A172 (cell line): ENCODE measurements at regions not wholly inside any gene's neighbourhood (a gene's known extent, or its start where the extent isn't known, plus 50 kb on each side); places are given as distances from the start of the nearest gene placed in this dataset.
A peak's percentile ranks its signal among the peaks of the same experiment; 100 is the strongest.

Source experiments
- DNase-seq: peaks from one replicate; pipeline ENCODE4 v3.0.0-alpha.2; 2015; ENCODE audit warnings: low spot score

DNA sequence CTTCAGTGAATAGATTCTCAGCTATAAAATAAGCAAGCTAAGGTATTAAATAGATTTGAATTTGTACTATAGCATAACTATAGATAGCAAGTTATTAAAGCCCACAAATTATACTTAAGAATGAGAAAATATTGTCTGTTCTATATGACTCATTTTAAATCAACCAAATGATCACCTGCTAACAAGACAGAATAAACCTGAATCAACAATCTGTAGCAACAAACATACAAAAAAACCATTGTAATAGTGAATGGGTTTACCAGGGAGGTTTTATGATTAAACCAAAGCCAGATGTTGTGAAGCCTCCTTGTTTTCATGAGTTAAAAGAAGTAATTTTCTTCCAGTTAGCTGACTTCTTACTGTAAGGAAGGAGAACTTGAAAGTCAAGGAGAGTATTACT, 71.9 kb upstream of the HTR1B start:
- no peak for DNase-seq

DNA sequence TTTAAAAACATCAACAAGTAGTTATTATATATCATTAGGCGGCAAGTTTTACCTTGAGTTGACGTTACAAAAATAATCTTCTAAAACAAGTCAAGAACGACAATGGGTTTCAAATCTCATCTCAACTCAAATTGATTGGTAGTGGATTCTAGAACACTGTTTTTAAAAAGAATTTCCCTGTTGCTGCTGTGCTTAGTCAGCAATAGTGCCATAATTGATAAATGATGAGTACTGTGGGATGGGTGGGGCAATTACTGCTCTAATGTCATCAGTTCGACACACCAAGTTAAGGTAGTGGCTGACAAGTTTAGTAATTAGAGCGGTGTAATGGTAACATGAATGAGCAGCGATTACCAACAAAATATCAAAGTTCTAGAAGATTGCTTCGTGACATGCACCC, 73.4 kb upstream of the HTR1B start:
- DNase-seq, result no peak

DNA sequence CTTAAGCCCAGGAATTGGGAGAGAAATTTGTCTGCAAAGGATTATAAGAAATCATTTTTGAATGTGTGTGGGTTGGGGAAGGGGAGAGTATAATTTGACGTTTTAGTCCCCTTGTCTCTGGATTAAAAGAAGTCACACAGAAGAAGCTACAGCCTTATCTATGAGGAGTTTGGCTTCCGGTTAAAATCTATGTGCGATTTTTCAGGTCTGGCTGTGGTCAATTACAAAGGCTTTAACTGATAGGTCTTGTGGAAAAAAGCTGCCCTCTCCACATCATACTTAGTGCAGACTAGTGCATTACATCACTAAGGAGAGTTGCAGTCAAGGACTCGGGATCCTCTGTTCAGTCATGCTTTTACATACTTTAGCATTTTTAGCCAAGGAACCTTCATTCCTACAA, 80.3 kb upstream of the HTR1B start:
- no peak for DNase-seq

DNA sequence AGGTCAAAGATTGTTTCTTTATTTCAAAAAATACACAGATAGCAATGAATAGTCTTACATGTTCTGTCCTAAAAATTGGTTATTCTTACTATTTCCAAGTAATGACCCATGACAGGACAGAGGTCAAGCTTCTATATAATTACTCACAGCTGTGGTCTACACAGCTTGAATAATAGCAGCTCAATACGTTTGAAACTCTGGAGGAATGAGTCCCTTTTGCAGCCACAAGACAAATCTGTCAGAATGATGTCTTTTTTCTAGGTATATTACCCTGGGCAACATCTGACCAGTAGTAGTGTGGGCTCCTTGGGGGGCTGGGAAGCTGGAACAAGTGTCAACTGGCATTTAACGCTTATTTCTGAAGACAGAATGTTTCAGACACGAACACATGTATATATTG, 84.9 kb upstream of the HTR1B start:
- no peak for DNase-seq

DNA sequence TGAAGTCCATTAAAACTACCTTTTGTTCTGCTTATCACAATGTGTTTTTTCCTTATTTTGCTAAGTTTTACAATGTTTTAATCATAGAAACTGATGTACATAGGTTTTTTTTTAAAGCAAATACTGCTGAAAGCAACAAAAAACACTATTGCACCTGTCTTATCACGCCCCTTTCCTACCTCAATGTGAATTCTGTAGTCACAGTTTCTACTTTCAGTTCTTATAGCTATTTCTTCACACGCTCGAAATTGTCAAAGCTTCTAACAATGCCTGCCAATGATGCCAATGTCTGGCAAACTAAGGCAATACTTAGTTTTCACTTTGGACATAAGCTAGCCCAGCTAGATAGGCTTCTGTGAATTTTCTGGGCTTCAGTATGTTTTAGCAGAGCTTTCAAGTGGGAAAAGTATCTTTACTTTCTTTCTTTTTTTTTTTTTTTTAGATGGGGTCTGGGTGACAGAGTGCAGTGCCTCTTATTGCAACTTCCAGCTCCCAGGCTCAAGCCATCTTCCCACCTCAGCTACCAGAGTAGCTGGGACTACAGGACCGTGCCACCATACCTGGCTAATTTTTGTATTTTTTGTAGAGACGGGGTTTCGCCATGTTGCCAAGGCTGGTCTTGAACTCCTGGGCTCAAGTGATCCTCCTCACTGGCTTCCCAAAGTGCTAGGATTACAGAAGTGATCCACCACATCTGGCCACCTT, 85.5 kb upstream of the HTR1B start:
- DNase-seq, result no peak

DNA sequence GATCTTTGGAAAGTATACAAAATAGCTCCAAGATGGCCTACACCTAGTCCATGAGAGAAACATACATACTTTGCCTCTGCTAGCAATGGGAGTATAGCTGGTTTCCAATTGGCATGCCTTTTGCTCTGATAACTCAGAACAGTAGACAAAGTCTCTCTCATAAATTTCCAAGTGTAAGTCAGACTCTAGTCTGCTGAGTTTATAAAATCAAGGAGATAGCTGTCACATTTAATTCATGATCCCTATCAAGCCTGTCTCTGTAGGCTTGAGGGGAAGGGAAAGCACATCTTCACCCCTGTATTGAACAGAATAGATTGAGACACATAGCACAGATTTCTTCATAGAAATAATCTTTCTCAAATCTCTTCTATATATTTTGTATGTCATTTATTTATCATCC, 87.8 kb upstream of the HTR1B start:
- DNase-seq, result no peak

DNA sequence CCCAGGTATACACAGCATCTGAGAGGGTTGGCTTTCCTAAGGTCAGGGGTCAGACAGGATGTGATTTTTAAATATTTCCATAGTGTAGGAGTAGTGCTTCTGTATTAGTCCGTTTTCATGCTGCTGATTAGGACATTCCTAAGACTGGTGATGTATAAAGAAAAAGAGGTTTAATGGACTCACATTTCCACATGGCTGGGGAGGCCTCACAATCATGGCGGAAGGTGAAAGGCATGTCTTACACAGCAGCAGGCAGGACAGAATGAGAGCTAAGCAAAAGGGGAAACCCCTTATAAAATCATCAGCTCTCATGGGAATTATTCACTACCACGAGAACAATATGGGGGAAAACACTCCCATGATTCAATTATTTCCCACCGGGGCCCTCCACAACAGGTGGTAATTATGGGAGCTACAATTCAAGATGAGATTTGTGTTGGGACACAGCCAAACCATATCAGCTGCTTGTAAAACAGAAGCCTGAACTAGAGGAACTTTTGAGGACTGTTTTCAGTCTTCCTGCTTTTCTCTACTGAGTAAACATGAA, 91.0 kb upstream of the MEI4 start:
- peak; percentile 23 for DNase-seq

DNA sequence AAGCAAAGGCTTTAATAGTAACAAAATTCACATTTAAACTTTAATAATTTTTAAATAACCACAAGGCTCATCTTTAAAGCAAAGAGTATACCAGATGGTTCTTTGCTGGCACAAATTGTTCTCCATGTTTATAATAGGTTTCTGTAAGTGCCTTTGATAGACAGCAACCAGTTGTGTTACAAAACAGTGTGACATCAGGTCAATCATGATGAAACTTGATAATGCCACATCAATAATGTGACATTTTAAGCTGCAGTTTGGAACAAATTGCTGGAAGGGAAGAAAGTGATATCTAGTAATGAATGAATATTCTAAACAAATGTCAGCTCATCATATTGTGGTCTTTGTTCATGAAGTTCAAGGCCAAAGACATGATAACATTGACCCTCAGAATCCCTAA, 87.5 kb upstream of the MEI4 start:
- no peak for DNase-seq

DNA sequence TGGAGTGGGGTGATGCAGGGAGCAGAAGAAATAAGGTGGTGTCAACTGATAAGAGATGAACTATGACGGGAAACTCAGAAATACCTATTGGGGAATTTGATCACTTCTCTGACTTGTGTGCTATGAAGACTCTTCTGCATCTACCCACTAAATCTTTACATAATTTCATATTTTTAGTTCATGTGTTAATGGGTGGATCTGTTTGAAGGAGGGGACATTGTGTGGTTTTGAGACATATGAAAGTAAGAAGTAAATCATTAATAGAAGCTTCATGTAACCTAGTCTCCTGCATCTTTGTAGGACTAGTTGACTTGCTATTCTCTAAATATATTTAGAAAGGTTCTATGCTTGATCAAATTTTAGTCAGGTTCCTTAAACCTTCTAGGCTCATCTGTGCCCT, 86.6 kb upstream of the MEI4 start:
- DNase-seq, result no peak

DNA sequence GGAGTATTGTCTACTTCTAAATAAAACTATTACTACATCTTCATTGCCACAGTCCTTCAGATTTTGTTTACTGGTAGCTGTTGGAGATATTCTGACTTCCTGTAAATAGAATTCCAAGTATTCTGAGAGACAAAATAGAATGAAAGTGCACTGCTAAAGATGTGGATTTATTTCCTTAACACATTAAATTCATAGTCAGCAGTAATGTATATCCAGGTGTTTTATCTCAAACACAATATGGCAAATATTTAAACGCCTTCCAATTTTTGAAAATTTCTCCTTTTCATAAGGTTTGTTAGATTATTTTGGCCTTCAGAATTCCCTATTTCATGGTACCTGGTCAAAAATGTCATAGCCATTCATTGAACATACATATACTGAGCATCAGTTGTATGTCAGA, 84.3 kb upstream of the MEI4 start:
- no peak for DNase-seq

DNA sequence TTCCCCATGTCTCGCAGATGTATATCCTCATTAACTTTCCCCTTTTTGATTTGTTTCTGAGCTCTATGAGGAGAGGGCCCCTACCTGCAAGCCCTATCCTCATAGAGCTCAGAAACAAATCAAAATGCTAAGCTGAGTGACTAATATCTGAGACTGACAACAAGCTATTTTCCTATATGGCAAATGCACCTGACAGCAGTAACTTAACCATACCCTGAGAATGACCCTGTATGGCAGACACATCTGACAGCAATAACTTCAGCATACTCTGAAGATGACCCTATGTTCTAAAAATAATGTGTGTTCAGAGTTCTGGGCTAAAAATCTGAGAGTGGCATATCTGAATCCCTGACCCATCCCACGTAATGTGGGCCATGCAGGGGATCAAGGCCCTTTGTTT, 79.0 kb upstream of the MEI4 start:
- no peak for DNase-seq

DNA sequence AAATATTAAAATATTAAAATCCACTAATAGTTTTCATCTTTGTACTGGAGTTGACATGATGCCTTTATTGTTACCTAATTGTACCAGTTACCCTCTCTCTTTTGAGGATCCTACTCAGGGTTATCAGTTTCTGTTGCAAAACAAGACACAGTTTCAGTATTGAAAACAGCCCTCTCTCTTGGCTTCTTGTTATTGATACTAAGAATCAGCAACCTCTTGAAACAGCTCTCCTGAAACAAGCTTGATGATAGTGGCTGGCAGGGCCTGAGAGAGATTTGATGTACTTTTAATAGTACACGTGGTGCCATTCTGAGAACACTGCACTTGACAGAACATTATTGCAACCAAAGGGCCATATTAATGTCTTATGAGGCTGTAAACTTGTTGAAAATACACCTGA, 64.9 kb upstream of the MEI4 start:
- no peak for DNase-seq
